ENCODE measurements at regions not wholly inside any gene's neighbourhood (a gene's known extent, or its start where the extent isn't known, plus 50 kb on each side); places are given as distances from the start of the nearest gene placed in this dataset.

DNA sequence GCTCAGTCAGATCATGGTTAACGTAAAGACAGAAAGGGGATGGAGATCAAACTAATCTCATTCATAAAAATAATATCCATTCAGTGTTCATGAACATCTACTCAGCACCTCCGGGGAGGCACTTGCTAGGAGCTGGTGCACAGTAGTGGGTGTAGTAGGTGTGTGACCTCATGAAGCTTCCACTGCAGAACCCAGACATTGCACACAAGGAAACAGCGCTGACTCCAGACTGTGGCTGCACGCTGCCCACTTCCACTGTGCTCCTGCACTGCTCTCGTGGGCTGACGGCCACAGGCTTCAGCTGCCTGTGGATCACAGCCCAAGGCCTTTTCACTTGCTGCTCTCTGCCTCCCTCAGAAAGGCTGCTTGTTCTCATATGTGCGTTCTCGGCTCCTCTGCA, 214.4 kb upstream of the ZNF507 start:
- no peak for TF ChIP-seq CTCF (IDR thresholded peaks at IDR 0.05; ENCODE audit: low read depth, low read length, missing control alignments)
- no peak for DNase-seq (ENCODE audit: low read depth)
- H3K4me3 ChIP-seq (ENCODE audit: low read depth, low read length), result no peak overlapping the region

DNA sequence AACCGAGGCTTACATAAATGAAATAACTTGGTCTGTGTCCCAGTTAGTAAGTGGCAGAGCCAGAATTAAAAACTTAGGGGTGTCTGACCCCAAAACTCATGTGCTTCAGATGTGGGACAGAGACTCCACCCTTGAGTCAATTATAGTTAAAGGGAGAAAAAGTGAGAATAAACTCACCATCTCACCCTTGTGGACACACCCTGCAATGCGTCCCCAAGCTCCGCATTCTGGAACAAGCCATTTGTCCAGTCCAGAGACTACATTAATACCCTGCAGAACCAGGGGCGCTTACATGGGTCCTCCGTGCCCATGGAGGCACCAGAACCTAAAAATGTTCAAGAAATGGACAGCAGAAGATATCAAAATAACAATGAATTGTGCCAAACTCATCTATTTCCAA, 207.0 kb upstream of the ZNF507 start:
- DNase-seq (ENCODE audit: low read depth), result no peak
- H3K4me3 ChIP-seq (ENCODE audit: low read depth, low read length), result no peak overlapping the region
- no peak for TF ChIP-seq CTCF (IDR thresholded peaks at IDR 0.05; ENCODE audit: low read depth, low read length, missing control alignments)

DNA sequence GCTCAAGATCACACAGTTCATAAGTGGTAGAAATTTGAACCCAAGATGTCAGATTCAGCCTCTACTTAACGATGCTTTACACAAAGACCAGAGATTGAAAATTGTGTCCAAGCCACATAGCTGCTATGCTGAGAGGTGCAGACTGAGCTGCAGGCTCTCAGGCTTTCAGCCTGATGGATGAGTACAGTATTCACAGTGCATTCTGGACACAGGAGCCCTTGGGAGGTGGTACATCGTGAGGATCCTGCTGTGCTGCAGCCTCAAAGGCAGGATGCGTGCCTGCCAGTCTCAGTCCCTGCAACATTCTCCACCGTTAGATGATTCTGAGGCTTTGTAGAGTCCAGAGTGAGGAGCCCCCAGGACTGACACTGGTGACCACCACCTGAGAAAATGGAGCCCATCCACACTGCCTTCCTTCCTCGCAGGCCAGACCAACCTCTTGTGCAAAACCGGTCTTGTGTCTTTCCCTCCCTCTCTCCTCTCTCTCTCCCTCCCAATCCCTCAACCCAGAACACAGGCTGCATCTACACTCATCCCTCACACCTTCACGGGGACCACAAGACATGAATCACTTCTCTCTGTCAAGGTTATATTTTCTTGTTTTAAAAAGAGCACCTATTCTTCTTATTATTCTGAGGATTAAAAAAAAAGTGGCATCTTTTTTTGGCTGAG, 203.4 kb upstream of the ZNF507 start:
- H3K4me3 ChIP-seq (ENCODE audit: low read depth, low read length), result no peak overlapping the region
- no peak for TF ChIP-seq CTCF (IDR thresholded peaks at IDR 0.05; ENCODE audit: low read depth, low read length, missing control alignments)
- no peak for DNase-seq (ENCODE audit: low read depth)

GRCh38 chr19:32146664-32147063, 198.7 kb upstream of the ZNF507 start:
- no peak overlapping the region for H3K4me3 ChIP-seq (ENCODE audit: low read depth, low read length)
- no peak for TF ChIP-seq CTCF (IDR thresholded peaks at IDR 0.05; ENCODE audit: low read depth, low read length, missing control alignments)
- DNase-seq (ENCODE audit: low read depth), result no peak

DNA sequence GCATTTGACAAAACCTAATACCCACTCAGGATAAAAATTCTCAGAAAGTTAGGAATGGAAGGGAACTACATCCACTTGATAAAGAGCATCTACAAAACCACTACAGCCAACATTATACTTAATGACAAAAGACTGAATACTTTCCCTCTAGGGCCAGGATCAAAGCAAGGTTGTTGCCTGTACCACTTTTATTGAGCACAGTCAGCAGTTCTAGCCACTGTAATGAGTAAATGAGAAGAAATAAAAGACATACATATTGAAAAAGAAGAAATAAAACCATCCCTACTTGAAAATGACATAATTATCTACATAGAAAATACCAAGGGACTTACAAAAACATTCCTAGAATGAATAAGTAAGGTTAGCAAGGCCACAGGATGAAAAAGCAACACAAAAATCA, 194.8 kb upstream of the ZNF507 start:
- DNase-seq (ENCODE audit: low read depth), result no peak
- H3K4me3 ChIP-seq (ENCODE audit: low read depth, low read length), result no peak overlapping the region
- TF ChIP-seq CTCF (IDR thresholded peaks at IDR 0.05; ENCODE audit: low read depth, low read length, missing control alignments), result no peak

DNA sequence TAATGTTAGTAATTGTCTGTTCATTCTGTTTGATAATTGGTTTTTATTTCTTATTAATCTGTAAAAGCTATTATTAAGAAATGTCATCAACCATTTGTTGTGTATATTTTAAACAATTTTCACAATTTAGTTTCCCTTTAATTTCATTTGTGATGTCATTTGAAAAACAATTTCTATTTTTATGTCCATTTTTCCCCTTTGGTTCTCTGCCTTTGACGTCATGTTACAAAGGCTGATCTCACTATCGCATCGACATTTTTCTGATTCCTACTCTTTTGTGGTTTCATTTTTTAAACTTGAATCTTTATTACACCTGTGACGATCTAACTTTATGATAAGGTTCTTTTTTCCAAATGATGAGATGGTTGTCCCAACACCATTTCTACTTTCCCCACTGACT, 191.0 kb upstream of the ZNF507 start:
- no peak overlapping the region for H3K4me3 ChIP-seq (ENCODE audit: low read depth, low read length)
- TF ChIP-seq CTCF (IDR thresholded peaks at IDR 0.05; ENCODE audit: low read depth, low read length, missing control alignments), result no peak
- no peak for DNase-seq (ENCODE audit: low read depth)

GRCh38 chr19:32164384-32164992, 180.9 kb upstream of the ZNF507 start:
- no peak overlapping the region for H3K4me3 ChIP-seq (ENCODE audit: low read depth, low read length)
- TF ChIP-seq CTCF (IDR thresholded peaks at IDR 0.05; ENCODE audit: low read depth, low read length, missing control alignments), result no peak
- no peak for DNase-seq (ENCODE audit: low read depth)

All from GM12864 (cell line).